Liver (tissue), 8 donors: ENCODE measurements at regions not wholly inside any gene's neighbourhood (a gene's known extent, or its start where the extent isn't known, plus 50 kb on each side); places are given as distances from the start of the nearest gene placed in this dataset.

Source experiments
- DNase-seq: peaks from one replicate; pipeline ENCODE4 v3.0.0-alpha.2; 2017; ENCODE audit warnings: low spot score
- H3K27ac ChIP-seq, 2 donors: one replicate each; pipeline ENCODE4 v1.7.0; 2013; ENCODE audit warnings: inconsistent platforms in 2 of 2, low read length in 2 of 2, control low read depth in 1 of 2, low read depth in 1 of 2, mild to moderate bottlenecking in 1 of 2
- H3K27me3 ChIP-seq, 4 donors: one replicate each; pipeline versions ENCODE4 v1.6.1 to v1.7.0; 2013; ENCODE audit warnings: low read length in 3 of 4, inconsistent platforms in 1 of 4, mild to moderate bottlenecking in 1 of 4, moderate library complexity in 1 of 4; ENCODE audit not compliant: control insufficient read depth in 4 of 4, insufficient read depth in 4 of 4
- H3K36me3 ChIP-seq, 4 donors: one replicate each; pipeline versions ENCODE4 v1.6.1 to v1.7.0; 2013; ENCODE audit warnings: low read length in 3 of 4, mild to moderate bottlenecking in 3 of 4, low read depth in 1 of 4, moderate library complexity in 1 of 4; ENCODE audit not compliant: control insufficient read depth in 4 of 4, insufficient read depth in 3 of 4
- H3K4me1 ChIP-seq, 4 donors: one replicate each; pipeline versions ENCODE4 v1.6.1 to v1.7.0; 2013; ENCODE audit warnings: low read length in 3 of 4, mild to moderate bottlenecking in 3 of 4, moderate library complexity in 1 of 4; ENCODE audit not compliant: control insufficient read depth in 4 of 4, insufficient read depth in 4 of 4
- H3K4me3 ChIP-seq, 3 donors: one replicate each; pipeline versions ENCODE4 v1.6.1 to v1.7.0; 2013; ENCODE audit warnings: low read length in 3 of 3, control low read depth in 1 of 3, low read depth in 1 of 3, mild to moderate bottlenecking in 1 of 3
- H3K9ac ChIP-seq, 2 donors: one replicate each; pipeline ENCODE4 v1.7.0; 2013; ENCODE audit warnings: low read length in 2 of 2, mild to moderate bottlenecking in 2 of 2, moderate library complexity in 2 of 2, control low read depth in 1 of 2, low read depth in 1 of 2
- H3K9me3 ChIP-seq, 4 donors: one replicate each; pipeline versions ENCODE4 v1.6.1 to v1.7.0; 2013; ENCODE audit warnings: low read length in 3 of 4; ENCODE audit not compliant: control insufficient read depth in 4 of 4
- ATF3 ChIP-seq: IDR thresholded peaks from 2 replicates; pipeline ENCODE4 v1.6.1; 2016; ENCODE audit warnings: antibody characterized with exemption
- CTCF ChIP-seq: fragments of 150-350 bp; IDR thresholded peaks from 2 replicates; pipeline ENCODE4 v1.5.1; 2017; ENCODE audit warnings: improper control_type of control experiment, low read depth, low read length; ENCODE audit not compliant: missing input control
- EGR1 ChIP-seq, 2 donors: IDR thresholded peaks; 2 replicates each; pipeline ENCODE4 v1.6.1; 2016 to 2018; ENCODE audit warnings: antibody characterized with exemption in 2 of 2, low read depth in 2 of 2
- FOXA1 ChIP-seq: IDR thresholded peaks from 2 replicates; pipeline ENCODE4 v1.6.1; 2016; ENCODE audit warnings: antibody characterized with exemption
- FOXA2 ChIP-seq: IDR thresholded peaks from 2 replicates; pipeline ENCODE4 v1.6.1; 2016; ENCODE audit warnings: antibody characterized with exemption
- GABPA ChIP-seq, 2 donors: IDR thresholded peaks in 1 of 2; conservative IDR thresholded peaks in 1 of 2; 2 replicates each; pipeline ENCODE4 v1.6.1; 2016; ENCODE audit warnings: antibody characterized with exemption in 2 of 2, mild to moderate bottlenecking in 1 of 2, moderate library complexity in 1 of 2
- HNF4A ChIP-seq, 2 donors: conservative IDR thresholded peaks; 2 replicates each; pipeline ENCODE4 v1.6.1; 2016; ENCODE audit warnings: antibody characterized with exemption in 2 of 2, mild to moderate bottlenecking in 2 of 2
- HNF4G ChIP-seq: IDR thresholded peaks from 2 replicates; pipeline ENCODE4 v1.6.1; 2016; ENCODE audit warnings: antibody characterized with exemption
- MAX ChIP-seq: IDR thresholded peaks from 2 replicates; pipeline ENCODE4 v1.6.1; 2016; ENCODE audit warnings: antibody characterized with exemption
- NR2F2 ChIP-seq: IDR thresholded peaks from 2 replicates; pipeline ENCODE4 v1.6.1; 2016; ENCODE audit warnings: antibody characterized with exemption
- RAD21 ChIP-seq, 2 donors: IDR thresholded peaks; 2 replicates each; pipeline ENCODE4 v1.6.1; 2016; ENCODE audit warnings: antibody characterized with exemption in 2 of 2, mild to moderate bottlenecking in 2 of 2
- RXRA ChIP-seq, 2 donors: IDR thresholded peaks; 2 replicates each; pipeline ENCODE4 v1.6.1; 2017 to 2018; ENCODE audit warnings: antibody characterized with exemption in 2 of 2, mild to moderate bottlenecking in 1 of 2
- SP1 ChIP-seq: IDR thresholded peaks from 2 replicates; pipeline ENCODE4 v1.6.1; 2018; ENCODE audit warnings: antibody characterized with exemption, mild to moderate bottlenecking
- YY1 ChIP-seq: IDR thresholded peaks from 2 replicates; pipeline ENCODE4 v1.6.1; 2016; ENCODE audit warnings: antibody characterized with exemption, mild to moderate bottlenecking
- ZBTB33 ChIP-seq: IDR thresholded peaks from 2 replicates; pipeline ENCODE4 v1.6.1; 2016; ENCODE audit warnings: antibody characterized with exemption
- WGBS: extraction: QIAGEN DNeasy Blood & Tissue Kit; methylation state at CpG from one replicate; pipeline ENCODE4 v1.1.7; 2013; 5-methylcytosine and 5-hydroxymethylcytosine counted together
- donor health status: healthy.
- donor health status: healthy.
- donor health status: healthy.
- donor health status: healthy.
- donor health status: healthy.

GRCh38 chr2:156874707-156875106, 382.8 kb upstream of the GALNT5 start:
- no peak for DNase-seq
- 46% methylated on average over 3 of the region's 3 CpGs for WGBS
- no peaks in the 10 kb centered on the region for H3K9me3 ChIP-seq
- H3K36me3 ChIP-seq, result no peaks in the 10 kb centered on the region
- H3K4me3 ChIP-seq, result no peak overlapping the region
- H3K9ac ChIP-seq, result no peak overlapping the region
- H3K4me1 ChIP-seq, result no peaks in the 10 kb centered on the region
- H3K27ac ChIP-seq, result no peak overlapping the region
- H3K27me3 ChIP-seq, result peaks cover 0 to 3% (median 0%) of the 10 kb centered on the region in 4 donors
- no peak for TF ChIP-seq ZBTB33
- TF ChIP-seq FOXA2, result no peak
- no peak for TF ChIP-seq GABPA (IDR thresholded peaks at IDR 0.05 in 1 of 2, conservative IDR thresholded peaks at IDR 0.05 in 1 of 2)
- no peak for TF ChIP-seq SP1
- TF ChIP-seq ATF3, result no peak
- no peak for TF ChIP-seq MAX
- no peak for TF ChIP-seq FOXA1
- TF ChIP-seq EGR1 (IDR thresholded peaks at IDR 0.05; ENCODE audit: low read depth in 2 of 2), result no peak
- TF ChIP-seq CTCF, result no peak
- TF ChIP-seq HNF4G, result no peak

- WGBS, result 85% methylated on average over 3 of the region's 3 CpGs
- H3K4me1 ChIP-seq, result no peaks in the 10 kb centered on the region
- no peak overlapping the region for H3K27ac ChIP-seq
- no peak for TF ChIP-seq YY1
- no peak for TF ChIP-seq HNF4A (conservative IDR thresholded peaks at IDR 0.05)
- no peak for TF ChIP-seq RAD21 (IDR thresholded peaks at IDR 0.05)
- no peak for TF ChIP-seq ZBTB33
- TF ChIP-seq RXRA (IDR thresholded peaks at IDR 0.05), result no peak
- no peak for TF ChIP-seq CTCF
- no peak for TF ChIP-seq MAX
- TF ChIP-seq NR2F2, result no peak
- TF ChIP-seq SP1, result no peak
- TF ChIP-seq HNF4G, result no peak
- H3K9ac ChIP-seq, result no peak overlapping the region
- DNase-seq, result no peak
- H3K4me3 ChIP-seq, result no peak overlapping the region
- H3K36me3 ChIP-seq, result no peaks in the 10 kb centered on the region
- no peaks in the 10 kb centered on the region for H3K27me3 ChIP-seq
- no peaks in the 10 kb centered on the region for H3K9me3 ChIP-seq
Measured at GRCh38 chr2:156883804-156884203, 373.7 kb upstream of the GALNT5 start.
